Kidney glomerular epithelial cell (primary cell): ENCODE measurements at regions not wholly inside any gene's neighbourhood (a gene's known extent, or its start where the extent isn't known, plus 50 kb on each side); places are given as distances from the start of the nearest gene placed in this dataset.

ENCODE experiments used
- DNase-seq: peaks from one replicate; lab custom pipeline; 2025; lab: John Stamatoyannopoulos, UW

DNA sequence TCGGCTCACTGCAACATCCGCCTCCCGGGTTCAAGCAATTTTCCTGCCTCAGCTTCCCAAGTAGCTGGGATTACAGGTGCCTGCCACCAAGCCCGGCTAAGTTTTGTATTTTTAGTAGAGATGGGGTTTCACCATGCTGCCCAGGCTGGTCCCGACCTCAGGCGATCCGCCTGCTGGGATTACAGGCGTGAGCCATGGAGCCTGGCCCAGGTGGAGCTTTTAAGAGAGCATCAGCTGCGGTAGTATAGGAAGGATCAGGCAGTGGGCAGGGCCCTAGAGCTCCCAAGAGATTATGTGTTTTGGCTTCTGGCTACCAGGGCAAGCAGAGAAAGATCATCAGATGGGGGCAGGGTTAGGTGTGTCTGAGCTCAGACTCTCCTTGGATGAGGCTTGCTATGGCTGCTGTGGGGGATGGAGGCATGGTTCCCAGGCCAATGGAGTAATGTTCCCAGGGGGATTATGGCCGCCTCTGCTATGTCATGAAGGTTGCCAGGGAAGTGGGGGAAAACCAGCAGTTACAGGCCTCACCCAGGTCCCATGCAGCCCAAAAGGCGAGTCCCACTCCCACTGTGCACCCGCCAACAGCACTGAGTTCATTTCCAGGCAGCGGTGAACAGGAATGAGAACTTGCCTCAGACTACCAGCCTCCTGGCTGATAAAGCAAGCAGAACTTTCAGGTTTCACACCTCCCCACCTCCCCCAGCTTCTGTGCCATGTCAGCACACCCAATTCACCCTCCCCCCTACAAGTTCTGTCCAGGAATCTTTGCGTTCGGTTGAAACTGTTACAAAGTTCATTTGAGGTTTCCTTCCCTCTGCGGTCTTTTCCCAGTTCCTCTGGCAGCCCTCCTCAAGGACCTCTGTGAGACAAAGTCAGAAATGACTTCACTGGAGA lies 507.6 kb downstream of the SPATA31D1 start:
- no peak for DNase-seq

DNA sequence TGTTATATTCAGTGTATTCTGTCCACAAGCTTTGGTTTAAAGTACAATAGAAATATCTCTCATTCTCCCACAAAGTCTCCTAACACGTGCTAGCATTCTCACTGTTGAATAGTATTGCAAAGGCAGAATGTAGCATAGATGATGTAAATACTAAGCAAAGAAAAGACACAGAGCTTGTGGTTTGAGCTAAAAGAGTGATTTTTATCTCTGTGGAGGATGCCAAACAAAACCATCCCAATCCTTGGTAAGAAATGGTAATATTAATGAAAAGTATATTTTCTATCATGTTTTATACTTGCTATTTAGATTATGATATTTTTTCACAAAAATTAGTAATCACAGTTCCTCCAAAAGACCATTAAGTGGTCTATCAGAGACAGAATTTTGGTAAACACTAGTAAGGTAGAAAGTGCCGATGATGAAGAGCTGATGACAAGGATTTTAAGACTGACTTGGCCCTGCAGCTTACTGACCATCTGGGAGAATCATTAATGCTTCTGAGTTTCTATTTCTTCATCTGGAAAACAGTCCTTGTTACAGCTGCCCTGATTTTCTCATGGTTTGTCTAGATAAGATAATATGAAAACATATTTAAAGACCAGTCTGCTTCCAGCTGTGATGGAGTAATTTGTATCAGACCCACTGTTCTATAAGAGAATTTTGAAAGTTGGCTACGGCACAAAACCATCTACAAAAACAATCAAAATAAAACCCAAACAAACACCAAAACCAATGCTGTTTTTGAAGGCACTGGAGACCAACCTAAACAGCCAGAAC lies 510.2 kb downstream of the SPATA31D1 start:
- DNase-seq = no peak

GRCh38 chr9:82499337-82499736 lies 510.8 kb downstream of the SPATA31D1 start:
- DNase-seq = no peak

DNA sequence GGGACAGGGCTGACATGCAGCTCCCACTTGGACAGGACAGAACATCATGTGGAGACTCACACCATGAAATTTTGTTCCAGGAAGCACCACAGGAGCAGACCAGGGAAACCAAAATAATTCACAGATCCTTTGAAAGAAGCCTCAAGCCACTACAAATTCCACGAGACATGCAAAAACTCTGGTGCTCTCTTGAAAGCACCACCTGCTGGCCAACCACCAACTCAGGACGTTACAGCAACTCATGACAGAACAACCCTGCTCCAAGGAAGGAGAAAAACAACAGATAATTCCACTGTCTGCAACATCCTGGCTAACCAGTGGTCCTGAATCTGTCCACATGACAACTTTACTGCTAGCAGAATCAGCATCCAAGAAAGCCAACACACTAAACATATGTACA lies 516.0 kb downstream of the SPATA31D1 start:
- no peak for DNase-seq

- no peak for DNase-seq
Observed at GRCh38 chr9:82511626-82512025, 523.1 kb downstream of the SPATA31D1 start.

- DNase-seq = no peak
Observed at GRCh38 chr9:82512728-82513127, 524.2 kb downstream of the SPATA31D1 start.

GRCh38 chr9:82513242-82513751 lies 524.7 kb downstream of the SPATA31D1 start:
- no peak for DNase-seq

GRCh38 chr9:82513976-82514735 lies 525.6 kb downstream of the SPATA31D1 start:
- no peak for DNase-seq

GRCh38 chr9:82518868-82519267 lies 530.3 kb downstream of the SPATA31D1 start:
- DNase-seq = no peak

- no peak for DNase-seq
Observed at GRCh38 chr9:82519332-82519731, 530.8 kb downstream of the SPATA31D1 start.

DNA sequence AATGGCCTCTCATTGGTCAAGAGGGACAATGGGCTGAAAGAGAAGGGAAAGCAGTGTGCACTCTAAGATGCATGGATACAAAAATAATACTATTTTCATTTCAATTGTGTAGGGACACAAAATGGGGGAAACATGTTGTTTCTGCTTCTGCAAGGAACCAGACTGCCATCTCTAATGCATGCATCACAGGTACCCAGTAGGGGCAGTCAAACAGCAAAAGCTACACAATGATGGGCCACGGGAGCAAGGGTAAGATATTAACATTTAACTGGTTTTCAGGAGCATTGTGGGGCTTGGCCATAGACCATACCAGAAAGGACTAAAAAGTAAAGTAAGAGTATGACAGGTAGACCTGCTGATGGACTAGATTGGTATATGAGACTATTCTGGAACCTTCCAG lies 535.8 kb downstream of the SPATA31D1 start:
- DNase-seq = no peak

DNA sequence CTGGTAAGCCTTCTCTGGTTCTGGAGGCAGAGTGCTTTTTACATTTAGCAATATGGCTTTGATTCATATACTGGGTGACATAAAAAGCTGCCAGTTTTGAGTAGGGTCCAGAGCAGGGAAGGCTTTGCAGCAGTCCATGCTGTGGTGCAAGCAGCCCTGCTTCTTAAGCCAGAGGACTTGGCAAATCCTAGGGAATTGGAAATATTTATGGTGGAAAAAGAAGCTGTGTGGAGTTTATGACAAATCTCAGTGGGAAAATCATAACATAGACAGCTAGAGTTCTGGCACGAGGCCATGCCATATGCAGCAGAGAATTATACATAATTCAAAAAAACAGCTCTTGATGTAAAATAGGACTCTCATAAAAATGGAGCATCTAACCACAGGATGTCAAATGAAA lies 536.4 kb downstream of the RASEF start:
- no peak for DNase-seq

- no peak for DNase-seq
Observed at GRCh38 chr9:82531795-82532194, 531.1 kb downstream of the RASEF start.

- peak; percentile 18 for DNase-seq
Observed at GRCh38 chr9:82532504-82533180, 530.3 kb downstream of the RASEF start.

GRCh38 chr9:82535432-82535998 lies 527.4 kb downstream of the RASEF start:
- DNase-seq = no peak

GRCh38 chr9:82538634-82539033 lies 524.3 kb downstream of the RASEF start:
- no peak for DNase-seq

GRCh38 chr9:82539146-82539545 lies 523.8 kb downstream of the RASEF start:
- no peak for DNase-seq

- no peak for DNase-seq
Observed at GRCh38 chr9:82539856-82540579, 522.9 kb downstream of the RASEF start.

GRCh38 chr9:82543726-82544125 lies 519.2 kb downstream of the RASEF start:
- no peak for DNase-seq

- no peak for DNase-seq
Observed at GRCh38 chr9:82546136-82546535, 516.8 kb downstream of the RASEF start.

GRCh38 chr9:82547995-82548394 lies 514.9 kb downstream of the RASEF start:
- DNase-seq = no peak
